ENCODE measurements at regions not wholly inside any gene's neighbourhood (a gene's known extent, or its start where the extent isn't known, plus 50 kb on each side); places are given as distances from the start of the nearest gene placed in this dataset.

DNA sequence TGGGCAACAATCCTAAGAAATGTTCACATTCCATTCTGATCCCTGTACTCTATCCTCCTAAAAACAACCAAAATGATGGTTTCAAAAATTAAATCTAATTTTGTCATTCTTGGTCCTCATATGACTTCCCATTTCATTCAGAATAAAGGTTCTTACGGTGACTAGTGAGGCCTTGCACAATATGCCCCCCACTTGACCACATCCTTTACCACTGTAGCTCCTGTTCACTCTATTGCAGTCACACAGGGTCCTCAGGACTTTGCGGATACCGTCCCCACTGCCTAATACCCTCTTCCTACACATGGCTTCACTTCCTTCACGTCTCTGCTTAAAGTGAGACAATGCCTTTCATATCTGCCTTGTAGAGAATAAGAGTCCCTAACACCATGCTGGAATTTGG is 1058.7 kb upstream of the KLHL29 start:
- no peak for DNase-seq
- in situ Hi-C loops (cut with HindIII; ENCODE audit: low pct_ligation_motif_present, low pct_unique_long_range_greater_than_20kb, low sequenced_read_pairs), result no loop called here

DNA sequence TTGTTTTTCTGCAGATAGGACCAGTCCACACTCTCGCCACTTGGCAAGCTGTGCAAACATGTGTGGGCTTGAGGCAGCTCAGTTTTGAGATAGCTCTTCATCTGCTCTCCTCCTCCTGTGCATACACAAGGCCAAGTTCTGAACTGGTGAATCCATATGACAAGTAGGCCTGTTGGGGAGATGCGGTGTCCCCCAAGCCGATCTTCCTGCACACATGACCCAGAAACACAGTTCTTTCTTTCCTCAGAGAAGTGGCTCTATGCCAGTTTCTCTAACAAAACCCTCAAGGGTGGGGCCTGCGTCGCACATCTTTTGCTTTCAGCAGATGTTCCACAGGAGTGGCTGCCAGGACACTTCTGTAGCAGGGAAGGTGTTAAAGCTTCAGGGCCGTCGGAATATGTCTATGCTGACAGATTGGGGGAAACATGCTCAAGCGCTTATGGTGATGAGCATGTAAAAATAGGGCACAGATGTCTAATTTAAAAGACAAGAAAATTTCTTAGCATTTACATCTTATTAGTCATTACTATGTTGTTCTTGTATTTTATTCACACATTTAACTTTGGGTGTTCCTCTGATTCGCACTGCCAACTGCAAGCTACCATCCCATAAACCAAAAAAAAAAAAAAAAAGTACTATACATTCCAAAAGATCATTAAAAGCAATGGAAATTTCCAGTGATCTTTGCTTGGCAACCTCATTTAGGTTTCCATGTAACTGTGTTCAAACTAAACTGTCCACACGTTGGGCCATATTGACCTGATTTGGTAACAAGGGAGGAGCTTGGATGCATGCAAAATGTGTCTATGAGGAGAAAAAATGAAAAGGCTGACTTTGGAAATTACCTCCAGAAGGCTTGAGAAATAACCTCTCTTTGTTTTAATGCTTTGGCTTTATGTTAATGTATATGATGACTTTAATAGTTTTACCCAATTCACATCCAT is 1055.5 kb upstream of the KLHL29 start:
- in situ Hi-C loops (cut with HindIII; ENCODE audit: low pct_ligation_motif_present, low pct_unique_long_range_greater_than_20kb, low sequenced_read_pairs), result no loop called here
- DNase-seq, result no peak

DNA sequence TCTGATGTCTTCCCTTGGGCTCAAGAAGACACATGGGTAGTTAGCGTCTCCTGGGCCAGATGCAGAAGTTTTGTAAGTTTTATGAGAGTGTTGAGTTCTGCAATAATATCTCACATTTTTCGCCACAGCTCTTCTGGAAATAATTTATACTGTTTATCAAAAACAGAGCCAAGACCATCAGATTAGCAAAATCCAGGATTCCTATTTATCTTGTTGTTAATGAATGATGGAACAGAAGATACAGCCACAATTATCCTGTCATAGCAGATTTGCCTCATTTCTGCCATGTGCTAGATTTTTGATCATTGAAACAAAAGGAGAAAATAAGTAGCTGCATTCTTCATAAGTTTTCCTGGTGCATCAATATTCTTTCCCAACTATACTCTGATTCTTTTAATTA is 1048.6 kb upstream of the KLHL29 start:
- no peak for DNase-seq
- in situ Hi-C loops (cut with HindIII; ENCODE audit: low pct_ligation_motif_present, low pct_unique_long_range_greater_than_20kb, low sequenced_read_pairs), result no loop called here

DNA sequence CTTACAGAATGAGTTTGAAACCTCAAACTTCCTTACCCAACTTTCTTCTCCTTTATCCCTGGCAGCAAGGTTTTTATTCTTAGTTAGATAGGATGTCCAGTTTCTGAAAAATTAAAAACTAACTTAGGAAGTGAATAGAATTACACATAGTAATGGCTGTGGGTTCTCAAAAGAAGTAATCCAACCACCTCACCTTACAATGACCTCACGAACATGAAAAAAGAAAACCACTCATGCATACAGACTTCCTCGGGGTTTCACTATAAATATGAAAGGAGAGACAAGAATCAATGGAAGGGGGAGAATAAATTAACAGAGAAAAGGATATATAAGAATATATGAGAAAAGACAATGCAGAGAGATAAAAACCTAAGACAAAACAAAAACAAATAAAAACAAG is 1044.3 kb upstream of the KLHL29 start:
- in situ Hi-C loops (cut with HindIII; ENCODE audit: low pct_ligation_motif_present, low pct_unique_long_range_greater_than_20kb, low sequenced_read_pairs), result no loop called here

DNA sequence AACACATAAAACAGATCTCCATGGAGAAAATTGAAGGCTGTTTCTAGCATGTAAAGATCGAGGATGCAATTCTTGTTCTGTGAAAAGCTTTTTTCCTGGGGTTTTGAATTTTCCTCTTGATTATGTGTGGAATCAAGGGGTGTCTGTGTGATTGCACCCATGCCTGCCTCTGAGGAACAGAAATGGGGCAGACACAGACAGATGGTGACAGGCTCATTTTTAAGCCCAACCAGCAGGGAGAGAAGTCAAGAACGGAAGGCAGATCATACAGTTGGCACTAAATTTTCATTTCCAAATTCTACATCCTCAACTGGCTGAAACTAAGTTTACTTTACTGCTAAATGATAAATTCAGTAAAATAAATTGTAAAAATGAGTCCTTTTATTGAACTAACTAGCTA is 1037.7 kb upstream of the KLHL29 start:
- no peak for DNase-seq
- in situ Hi-C loops (cut with HindIII; ENCODE audit: low pct_ligation_motif_present, low pct_unique_long_range_greater_than_20kb, low sequenced_read_pairs), result no loop called here

More for the DNA sequence above, 1044.3 kb upstream of the KLHL29 start:
- DNase-seq, result no peak

DNA sequence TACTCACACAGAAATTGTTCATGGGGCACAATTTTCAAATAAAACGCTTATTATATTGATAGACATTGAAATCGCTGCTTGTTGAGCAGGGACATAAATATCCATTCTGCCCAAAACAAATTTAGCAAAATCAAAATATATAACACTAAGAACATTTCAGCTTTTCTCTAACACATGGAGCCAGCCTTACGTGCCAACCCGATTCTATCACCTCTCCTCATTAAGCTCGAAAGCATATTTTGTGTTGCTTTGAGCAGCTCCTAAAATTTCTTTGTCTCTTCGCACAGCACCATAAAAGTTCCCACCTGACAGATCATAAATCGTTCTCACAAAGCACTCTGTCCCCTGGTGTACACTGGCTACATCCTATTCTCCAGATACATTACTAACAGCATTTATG is 1034.4 kb upstream of the KLHL29 start:
- in situ Hi-C loops (cut with HindIII; ENCODE audit: low pct_ligation_motif_present, low pct_unique_long_range_greater_than_20kb, low sequenced_read_pairs), result no loop called here

DNA sequence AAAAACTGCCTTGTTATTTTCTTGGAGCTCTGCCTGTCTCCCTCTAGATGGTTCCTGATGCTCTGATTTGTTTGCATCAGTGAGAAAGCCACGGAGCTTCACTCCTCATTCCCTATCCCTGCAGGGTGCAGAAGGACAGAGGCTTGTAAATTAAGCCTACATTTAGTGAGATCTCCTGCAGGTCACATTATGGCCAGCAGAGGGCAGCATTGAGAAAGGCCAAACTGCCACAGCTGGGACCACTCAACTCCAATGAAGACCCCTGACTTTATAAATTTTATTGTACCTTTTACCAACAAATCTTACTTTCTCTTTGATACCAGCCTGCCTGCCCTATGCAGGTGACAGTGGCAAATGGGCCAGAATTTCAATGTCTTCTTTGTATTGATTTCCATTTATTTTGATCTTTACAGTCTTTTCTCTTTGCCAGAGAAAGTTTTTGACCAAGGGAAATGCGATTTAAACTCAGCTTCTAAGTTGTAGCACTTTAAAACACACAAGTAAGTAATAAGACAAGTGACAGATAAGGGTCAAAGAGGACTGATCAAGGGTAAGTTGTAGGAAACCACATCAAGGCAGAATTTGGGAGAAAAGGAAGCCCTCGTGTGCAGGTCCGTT is 1029.1 kb upstream of the KLHL29 start:
- in situ Hi-C loops (cut with HindIII; ENCODE audit: low pct_ligation_motif_present, low pct_unique_long_range_greater_than_20kb, low sequenced_read_pairs), result no loop called here
- peak; percentile 46 for DNase-seq

More for the DNA sequence above, 1034.4 kb upstream of the KLHL29 start:
- no peak for DNase-seq

DNA sequence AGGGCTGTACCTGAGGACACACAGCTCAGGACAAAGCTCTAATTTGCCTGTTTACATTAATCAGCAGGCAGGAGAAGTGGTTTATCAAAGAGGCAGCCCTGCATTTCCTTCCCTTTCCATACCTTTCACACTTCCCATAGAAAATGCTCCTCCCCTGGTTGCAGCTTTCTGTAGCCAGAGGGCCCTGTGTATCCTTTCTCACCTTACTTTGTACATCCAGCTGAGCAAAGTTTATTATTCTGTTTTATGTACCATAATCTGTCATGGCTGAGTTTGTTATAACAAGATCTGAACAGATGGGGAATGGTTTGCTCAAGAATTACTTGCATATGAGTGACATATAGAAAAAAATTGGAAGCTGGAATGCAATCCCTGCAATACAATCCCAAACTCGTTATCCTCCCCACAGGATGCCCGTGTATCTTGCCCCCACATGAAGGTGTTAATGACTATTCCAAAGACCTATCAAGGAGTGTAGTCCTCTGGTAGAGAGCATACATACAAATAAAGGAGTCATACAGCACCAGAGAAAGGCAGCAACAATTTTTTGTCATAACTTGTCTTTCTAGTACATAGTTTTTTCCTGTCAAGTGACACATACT is 1025.8 kb upstream of the KLHL29 start:
- in situ Hi-C loops (cut with HindIII; ENCODE audit: low pct_ligation_motif_present, low pct_unique_long_range_greater_than_20kb, low sequenced_read_pairs), result no loop called here
- DNase-seq, result no peak

DNA sequence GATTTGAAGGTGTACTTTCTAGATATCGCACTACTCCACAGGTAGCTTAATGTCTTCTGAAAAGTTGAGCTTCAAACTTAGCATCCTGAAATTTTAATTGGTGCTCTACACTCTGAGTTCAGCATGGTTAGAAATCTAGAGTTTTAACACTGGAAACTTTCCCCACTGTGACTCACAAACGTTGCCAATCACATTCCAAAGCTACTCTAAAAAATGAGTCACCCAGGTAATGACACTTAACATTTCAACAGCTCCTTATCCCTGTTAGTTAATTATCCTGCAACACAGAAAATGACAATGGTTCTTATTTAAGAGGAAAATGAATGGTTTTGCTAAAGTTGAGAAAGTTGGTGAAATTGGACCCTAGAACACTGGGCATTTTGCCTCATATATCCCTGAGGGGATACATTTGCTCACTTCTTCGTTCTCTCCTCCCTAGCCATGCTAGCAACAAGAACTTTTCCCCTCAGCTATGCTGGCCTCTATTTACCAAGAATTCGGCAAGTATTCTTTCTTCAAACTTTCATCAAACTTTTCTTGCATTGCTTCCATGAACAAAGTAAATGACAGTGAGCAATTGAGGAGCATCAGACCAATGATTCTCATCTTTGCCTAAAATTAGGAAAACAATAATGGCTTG is 1024.1 kb upstream of the KLHL29 start:
- in situ Hi-C loops (cut with HindIII; ENCODE audit: low pct_ligation_motif_present, low pct_unique_long_range_greater_than_20kb, low sequenced_read_pairs), result no loop called here
- no peak for DNase-seq

DNA sequence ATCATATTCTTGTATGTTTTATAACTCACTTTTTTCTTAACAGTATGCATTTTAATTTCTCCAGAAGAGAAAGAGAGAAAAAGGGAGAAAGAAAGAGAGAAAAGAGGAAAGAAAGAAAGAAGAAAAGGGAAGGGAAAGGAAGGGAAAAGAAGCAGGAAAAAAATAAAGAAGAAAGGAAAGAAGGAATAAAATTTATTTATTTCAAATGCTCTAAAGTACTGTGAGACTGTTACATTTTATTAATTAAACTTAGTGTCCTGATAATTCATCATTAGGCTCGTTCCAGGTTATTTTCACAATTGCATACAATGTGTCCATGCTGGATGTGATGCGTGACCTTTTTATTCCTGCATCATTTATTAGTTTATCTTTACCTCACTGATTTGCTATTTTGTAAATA is 1023.4 kb upstream of the KLHL29 start:
- no peak for DNase-seq
- in situ Hi-C loops (cut with HindIII; ENCODE audit: low pct_ligation_motif_present, low pct_unique_long_range_greater_than_20kb, low sequenced_read_pairs), result no loop called here

DNA sequence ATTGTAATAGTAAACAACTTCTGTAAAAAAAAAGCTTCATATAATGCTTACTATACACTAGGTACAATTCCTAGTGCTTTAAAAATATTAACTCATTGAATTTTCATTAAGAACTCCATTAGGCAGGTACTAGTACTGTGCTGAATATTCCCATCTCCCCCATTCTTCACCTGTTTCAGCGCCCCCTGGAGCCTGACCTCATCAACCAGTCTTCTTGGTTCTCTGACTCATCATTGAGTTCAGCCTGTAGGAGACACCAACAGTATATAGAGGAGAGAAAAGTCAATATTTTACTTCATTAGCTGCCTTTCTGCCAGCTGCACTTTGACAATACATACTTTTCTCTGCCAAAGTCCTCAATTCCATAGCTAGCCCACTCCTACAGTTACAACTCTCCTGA is 1009.9 kb upstream of the KLHL29 start:
- in situ Hi-C loops (cut with HindIII; ENCODE audit: low pct_ligation_motif_present, low pct_unique_long_range_greater_than_20kb, low sequenced_read_pairs), result no loop called here
- peak; percentile 22 for DNase-seq

DNA sequence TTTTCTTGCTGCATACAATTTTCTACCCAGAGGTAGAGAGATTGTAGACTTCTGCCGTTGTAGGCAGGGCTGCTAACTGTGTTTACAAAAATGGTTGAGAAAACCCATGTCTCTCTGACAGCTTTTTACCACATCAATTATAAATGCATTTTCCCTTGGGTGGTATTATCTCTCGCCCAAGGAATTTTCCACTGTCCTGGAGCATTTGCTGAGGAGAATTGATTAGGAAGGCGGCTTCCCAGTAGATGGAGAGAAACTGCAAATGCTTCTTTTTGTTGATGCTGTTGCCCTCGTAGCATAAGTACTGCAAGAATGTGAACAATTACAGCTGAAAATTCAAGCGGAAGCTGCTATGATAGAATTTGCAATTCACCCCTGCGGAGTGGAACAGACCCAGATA is 1007.7 kb upstream of the KLHL29 start:
- in situ Hi-C loops (cut with HindIII; ENCODE audit: low pct_ligation_motif_present, low pct_unique_long_range_greater_than_20kb, low sequenced_read_pairs), result no loop called here
- no peak for DNase-seq

DNA sequence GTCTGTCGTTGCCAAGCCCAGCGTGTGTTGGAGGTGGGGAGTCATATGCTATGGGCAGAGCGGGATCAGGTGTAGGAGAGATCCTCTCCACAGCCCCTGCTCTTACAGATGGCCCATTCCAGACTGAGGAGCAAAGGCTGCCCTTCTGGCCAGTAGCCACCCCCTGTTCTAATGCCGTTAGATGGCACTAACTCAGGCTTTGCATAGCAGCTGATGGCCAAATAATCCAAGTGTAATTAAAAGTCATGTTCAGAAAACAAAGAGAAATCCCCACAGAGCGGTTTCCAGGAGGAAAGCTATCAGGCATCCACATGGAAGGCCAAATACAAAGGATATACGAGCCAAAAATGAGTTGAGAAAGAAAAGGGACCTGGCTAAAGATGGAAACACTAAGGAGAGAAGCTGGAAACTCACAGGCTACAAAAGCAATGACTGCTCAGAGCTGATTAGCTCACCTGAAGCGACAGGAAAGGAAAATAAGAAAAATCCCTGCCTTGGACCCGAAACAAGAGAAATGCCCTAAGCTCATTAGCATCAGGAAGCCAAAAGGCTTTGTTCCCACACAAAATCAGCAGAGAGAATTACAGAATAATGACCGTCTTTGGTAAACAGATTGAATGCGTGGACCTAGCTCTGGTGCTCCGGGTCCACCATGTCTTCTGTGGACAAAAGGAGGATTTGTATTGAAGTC is 1002.4 kb upstream of the KLHL29 start:
- in situ Hi-C loops (cut with HindIII; ENCODE audit: low pct_ligation_motif_present, low pct_unique_long_range_greater_than_20kb, low sequenced_read_pairs), result no loop called here
- DNase-seq, result no peak

DNA sequence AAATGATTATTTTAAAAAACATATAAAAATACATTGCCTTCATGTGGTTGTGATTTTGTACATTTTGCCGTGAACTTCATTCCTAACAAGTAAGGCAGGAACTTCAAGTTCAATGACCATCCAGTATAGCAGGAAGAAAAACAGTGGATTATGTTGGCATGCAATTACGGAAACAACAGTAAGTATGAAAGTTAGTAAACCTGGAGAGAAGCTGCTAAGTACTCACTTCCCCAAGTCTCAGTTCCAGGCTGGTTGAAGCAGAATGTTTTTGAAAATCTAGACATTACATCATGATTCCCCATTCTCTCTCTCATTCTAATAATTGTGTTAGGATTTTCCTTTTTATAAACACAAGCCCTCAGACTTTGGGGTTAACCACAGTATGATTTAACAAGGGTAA is 987.1 kb upstream of the KLHL29 start:
- in situ Hi-C loops (cut with HindIII; ENCODE audit: low pct_ligation_motif_present, low pct_unique_long_range_greater_than_20kb, low sequenced_read_pairs), result no loop called here
- DNase-seq, result no peak

DNA sequence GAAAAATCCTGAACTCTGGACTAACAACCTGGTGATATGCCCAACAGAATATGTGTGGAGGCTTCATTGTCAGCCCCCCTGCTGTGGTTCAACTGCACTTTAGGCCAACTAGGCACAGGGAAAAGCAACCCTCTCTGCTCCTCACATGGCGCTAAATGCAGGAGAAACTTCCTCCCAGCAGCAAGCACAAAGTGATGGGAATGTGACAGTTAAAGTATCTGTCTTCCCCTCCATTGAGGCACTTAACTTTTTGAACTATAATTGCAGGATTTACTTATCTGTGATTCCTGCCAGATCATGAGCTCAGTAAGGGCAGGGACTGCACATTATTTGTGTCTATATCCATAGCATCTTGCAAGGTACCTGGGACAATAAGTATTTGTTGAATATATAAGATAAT is 981.2 kb upstream of the KLHL29 start:
- DNase-seq, result no peak
- in situ Hi-C loops (cut with HindIII; ENCODE audit: low pct_ligation_motif_present, low pct_unique_long_range_greater_than_20kb, low sequenced_read_pairs), result no loop called here

DNA sequence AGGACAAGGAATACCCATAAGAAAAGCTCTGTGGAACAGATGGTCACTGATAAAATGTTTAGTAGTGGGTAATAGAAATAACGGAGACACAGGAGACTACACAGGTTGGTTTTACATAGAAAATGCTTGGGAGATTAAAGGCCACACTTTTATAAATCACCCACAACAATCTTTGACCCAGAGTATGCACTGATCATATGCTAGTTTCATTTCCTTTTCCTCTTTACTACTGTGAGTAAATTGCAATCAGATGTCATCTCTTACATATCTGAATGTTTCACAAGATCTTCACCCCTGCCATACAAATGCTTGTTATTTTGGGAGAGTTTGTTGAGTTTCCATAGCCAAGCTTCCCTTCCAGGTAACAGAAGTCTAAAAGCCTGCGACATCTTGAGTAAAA is 978.4 kb upstream of the KLHL29 start:
- in situ Hi-C loops (cut with HindIII; ENCODE audit: low pct_ligation_motif_present, low pct_unique_long_range_greater_than_20kb, low sequenced_read_pairs), result no loop called here

DNA sequence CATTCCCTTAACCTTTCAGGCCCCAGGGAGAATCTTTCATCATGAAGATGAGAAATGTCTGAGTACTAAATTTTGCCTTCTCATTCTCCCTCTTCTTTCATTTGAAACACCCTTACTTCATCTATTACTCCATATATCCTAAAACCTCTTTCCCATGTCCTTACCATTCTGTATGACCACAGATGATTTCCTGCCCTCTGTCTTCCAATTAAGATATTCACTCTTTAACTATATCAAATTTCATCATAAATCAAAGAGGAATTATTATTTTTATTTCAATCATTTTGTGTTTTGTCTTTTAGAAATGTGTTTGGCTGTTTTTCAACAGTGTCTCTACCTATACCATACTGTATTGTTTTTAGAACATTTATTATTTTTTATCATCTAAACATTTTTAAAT is 964.9 kb upstream of the KLHL29 start:
- no peak for DNase-seq
- in situ Hi-C loops (cut with HindIII; ENCODE audit: low pct_ligation_motif_present, low pct_unique_long_range_greater_than_20kb, low sequenced_read_pairs), result no loop called here

More for the DNA sequence above, 978.4 kb upstream of the KLHL29 start:
- DNase-seq, result no peak

DNA sequence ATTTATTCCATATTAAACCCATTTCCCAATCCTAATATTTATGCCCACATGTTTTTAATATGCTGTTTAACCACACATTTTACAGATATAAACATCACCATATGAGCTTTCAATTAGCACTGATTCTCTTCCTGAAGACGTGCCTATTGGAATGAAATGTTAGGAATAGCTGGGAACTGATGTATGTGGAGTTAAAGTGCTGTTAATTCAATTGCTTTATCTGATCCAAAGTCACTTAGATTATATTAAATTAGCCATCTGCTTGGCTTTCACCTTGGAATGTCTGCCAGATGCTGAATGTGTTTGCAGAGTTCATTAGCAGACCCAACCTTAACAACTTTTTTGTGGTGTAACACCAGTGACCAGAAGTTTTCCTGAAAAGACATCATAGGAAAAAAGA is 942.9 kb upstream of the KLHL29 start:
- in situ Hi-C loops (cut with HindIII; ENCODE audit: low pct_ligation_motif_present, low pct_unique_long_range_greater_than_20kb, low sequenced_read_pairs), result no loop called here
- no peak for DNase-seq

DNA sequence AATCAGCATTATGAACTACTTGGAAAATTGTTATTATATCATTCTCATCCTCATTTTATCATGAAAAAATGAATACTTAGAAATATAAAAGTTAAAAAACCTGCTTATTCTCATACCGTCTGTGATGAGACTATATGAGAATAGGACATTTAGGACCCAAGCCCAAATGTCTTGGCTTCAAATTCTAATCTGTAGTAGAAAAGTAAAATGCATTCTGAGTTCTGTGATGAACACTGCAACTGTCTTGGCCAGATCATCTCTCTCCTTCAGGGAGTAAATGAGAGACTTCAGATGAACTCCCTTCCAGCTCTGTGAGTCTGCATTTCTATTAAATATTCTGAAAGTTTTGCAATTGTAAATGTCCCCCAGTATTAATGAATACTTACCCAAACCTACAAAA is 940.7 kb upstream of the KLHL29 start:
- no peak for DNase-seq
- in situ Hi-C loops (cut with HindIII; ENCODE audit: low pct_ligation_motif_present, low pct_unique_long_range_greater_than_20kb, low sequenced_read_pairs), result no loop called here

All from ACHN (cell line).